PC-9 (cell line): ENCODE measurements at regions not wholly inside any gene's neighbourhood (a gene's known extent, or its start where the extent isn't known, plus 50 kb on each side); places are given as distances from the start of the nearest gene placed in this dataset.

ENCODE experiments used
- EZH2 ChIP-seq: fragments of 200-600 bp; sonication (generic); IDR thresholded peaks from 2 replicates; pipeline ENCODE4 v1.8.0; 2017; ENCODE audit warnings: antibody characterized with exemption, low read depth
- TF ChIP-seq, protein P1 (sequence below): fragments of 200-600 bp; sonication (generic); conservative IDR thresholded peaks from 2 replicates; pipeline ENCODE4 v1.6.1; 2017; ENCODE audit warnings: mixed run types, antibody characterized with exemption, mild to moderate bottlenecking, moderate library complexity

DNA sequence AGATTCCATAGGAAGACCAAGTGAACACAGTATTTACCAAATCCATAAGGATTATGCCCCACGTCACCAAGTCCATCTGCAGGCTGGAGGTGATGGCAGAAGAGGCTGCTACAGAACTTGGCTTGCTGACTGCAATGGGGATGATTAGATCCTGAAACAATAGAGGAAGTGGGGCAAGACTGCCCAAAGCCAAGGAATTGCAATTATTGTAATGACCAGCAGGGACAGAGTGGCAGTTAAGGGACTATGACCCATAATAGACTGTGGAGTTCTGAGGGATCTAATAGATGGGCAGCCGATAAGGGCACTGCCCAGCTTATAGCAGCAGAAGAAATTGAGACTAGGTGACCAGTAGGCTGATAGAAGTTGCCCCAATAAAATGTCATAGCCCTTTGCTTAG is 108.4 kb downstream of the MINAR1 start:
- TF ChIP-seq, protein P1, sequence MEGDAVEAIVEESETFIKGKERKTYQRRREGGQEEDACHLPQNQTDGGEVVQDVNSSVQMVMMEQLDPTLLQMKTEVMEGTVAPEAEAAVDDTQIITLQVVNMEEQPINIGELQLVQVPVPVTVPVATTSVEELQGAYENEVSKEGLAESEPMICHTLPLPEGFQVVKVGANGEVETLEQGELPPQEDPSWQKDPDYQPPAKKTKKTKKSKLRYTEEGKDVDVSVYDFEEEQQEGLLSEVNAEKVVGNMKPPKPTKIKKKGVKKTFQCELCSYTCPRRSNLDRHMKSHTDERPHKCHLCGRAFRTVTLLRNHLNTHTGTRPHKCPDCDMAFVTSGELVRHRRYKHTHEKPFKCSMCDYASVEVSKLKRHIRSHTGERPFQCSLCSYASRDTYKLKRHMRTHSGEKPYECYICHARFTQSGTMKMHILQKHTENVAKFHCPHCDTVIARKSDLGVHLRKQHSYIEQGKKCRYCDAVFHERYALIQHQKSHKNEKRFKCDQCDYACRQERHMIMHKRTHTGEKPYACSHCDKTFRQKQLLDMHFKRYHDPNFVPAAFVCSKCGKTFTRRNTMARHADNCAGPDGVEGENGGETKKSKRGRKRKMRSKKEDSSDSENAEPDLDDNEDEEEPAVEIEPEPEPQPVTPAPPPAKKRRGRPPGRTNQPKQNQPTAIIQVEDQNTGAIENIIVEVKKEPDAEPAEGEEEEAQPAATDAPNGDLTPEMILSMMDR, result no peak; the same call in 1 of the 2 replicates
- TF ChIP-seq EZH2, result no peak
